ENCODE measurements at regions not wholly inside any gene's neighbourhood (a gene's known extent, or its start where the extent isn't known, plus 50 kb on each side); places are given as distances from the start of the nearest gene placed in this dataset.

DNA sequence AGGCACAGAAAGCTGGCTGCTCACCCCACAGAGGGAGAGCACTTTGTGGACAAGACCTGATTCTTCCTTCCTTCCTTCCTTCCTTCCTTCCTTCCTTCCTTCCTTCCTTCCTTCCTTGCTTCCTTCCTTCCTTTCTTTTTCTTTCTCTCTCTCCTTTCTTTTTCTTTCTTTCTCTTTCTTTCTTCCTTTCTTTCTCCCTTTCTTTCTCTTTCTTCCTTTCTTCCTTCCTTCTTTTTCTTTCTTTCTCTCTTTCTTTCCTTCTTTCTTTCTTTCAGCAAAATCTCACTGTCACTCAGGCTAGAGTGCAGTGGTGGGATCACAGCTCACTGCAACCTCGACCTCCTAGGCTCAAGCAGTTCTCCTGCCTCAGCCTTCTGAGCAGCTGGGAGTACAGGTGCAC, 263.9 kb downstream of the UQCRFS1 start:
- H3K27me3 Mint-ChIP-seq = peaks cover 3% of the 10 kb centered on the region
- H3K27ac Mint-ChIP-seq = no peak overlapping the region
- no peak for DNase-seq
- H3K4me3 Mint-ChIP-seq = no peak overlapping the region
- CTCF ChIA-PET = no interaction called here
- no peaks in the 10 kb centered on the region for H3K4me1 Mint-ChIP-seq
- H3K9me3 Mint-ChIP-seq = peaks cover 3% of the 10 kb centered on the region
- no peaks in the 10 kb centered on the region for H3K36me3 Mint-ChIP-seq

DNA sequence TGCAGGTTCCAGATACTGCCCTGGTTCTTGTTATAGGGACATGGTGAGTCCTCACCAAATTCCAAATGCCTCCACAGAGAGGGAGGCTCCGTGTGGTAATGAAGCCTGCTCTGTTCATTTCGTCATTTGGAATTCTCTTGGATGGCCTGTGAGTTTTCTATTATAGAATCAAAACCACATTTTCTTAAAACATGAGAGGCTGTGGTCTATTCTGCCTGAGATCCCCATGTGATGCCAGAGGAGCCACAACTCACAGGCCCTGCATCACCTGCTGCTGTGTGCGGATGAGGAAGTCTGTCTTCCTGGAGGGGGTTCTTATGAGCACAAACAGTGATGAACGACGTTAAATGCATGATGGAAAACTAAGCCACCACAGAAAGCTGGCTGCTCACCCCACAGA, 264.4 kb downstream of the UQCRFS1 start:
- Mint-ChIP-seq H3K4me3 (no peak overlapping the region), H3K27ac (no peak overlapping the region), H3K9me3 (peaks cover 7% of the 10 kb centered on the region), H3K36me3 (no peaks in the 10 kb centered on the region), H3K4me1 (no peaks in the 10 kb centered on the region), H3K27me3 (peaks cover 3% of the 10 kb centered on the region)
- CTCF ChIA-PET = no interaction called here
- DNase-seq = no peak

DNA sequence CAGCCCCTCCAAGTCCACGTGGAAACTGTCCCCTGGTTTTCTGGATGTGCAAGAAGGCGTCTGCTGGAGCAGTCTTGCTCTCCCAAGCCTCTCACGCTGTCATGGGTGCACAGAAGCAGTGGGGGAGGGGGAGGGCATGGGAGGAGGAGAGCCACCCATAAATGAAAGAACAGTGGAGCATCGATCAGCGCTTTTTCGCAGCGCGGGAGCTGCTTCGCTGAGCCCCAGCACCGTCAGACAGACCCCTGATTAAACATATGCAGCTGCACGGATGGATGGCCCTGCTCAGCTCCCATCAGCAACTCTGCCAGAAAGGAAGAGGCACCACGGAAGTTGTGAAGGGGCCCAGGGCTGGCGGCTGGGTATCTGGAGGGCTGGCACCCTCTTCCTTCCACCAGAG, 264.9 kb downstream of the UQCRFS1 start:
- peaks cover 7% of the 10 kb centered on the region for H3K9me3 Mint-ChIP-seq
- peaks cover 3% of the 10 kb centered on the region for H3K27me3 Mint-ChIP-seq
- no peaks in the 10 kb centered on the region for H3K4me1 Mint-ChIP-seq
- DNase-seq = no peak
- CTCF ChIA-PET = no interaction called here
- H3K36me3 Mint-ChIP-seq = no peaks in the 10 kb centered on the region
- H3K4me3 Mint-ChIP-seq = no peak overlapping the region
- H3K27ac Mint-ChIP-seq = no peak overlapping the region

DNA sequence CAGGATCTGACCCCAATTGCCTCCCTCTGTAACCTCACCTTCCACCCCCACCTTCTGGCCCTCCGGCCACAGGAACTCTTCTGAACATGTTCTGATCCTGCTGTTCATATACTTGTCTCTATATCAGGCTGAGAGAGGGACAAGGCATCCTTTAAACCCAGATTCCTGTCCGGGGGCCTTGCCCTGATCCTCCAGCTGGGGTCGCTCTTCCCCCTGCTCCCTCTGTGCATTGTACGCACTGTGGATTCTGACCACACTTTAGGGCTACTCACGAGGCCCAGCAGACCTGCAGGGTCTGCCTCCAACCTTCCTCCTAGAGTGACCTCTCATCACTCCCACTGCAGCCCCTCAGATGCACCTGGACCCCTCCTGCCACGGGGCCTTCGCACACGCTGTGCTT, 269.3 kb downstream of the UQCRFS1 start:
- CTCF ChIA-PET = no interaction called here
- no peak for DNase-seq
- Mint-ChIP-seq H3K4me3 (no peak overlapping the region), H3K4me1 (no peaks in the 10 kb centered on the region), H3K9me3 (peaks cover 4% of the 10 kb centered on the region), H3K27ac (no peak overlapping the region), H3K36me3 (no peaks in the 10 kb centered on the region), H3K27me3 (no peaks in the 10 kb centered on the region)

DNA sequence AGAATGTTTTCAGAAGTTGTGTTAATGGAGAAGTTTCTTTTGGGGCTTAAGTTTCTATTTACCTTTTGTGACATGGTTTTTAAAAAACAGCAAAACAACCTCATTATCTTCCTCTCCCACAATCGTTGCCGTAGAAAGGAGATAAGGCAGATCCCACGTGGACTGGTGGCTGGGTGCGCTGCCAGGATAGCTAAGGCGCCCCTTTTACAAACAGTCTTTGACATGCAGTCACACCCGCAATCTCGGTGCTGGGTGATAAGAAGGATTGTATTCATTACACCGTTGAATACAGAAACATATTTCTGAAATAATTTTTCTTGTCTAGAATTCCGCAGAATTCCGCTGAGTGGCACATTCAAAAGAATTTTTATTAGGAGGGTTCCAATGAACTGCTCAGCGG, 271.1 kb downstream of the UQCRFS1 start:
- H3K27ac Mint-ChIP-seq = no peak overlapping the region
- CTCF ChIA-PET = no interaction called here
- H3K36me3 Mint-ChIP-seq = no peaks in the 10 kb centered on the region
- H3K27me3 Mint-ChIP-seq = no peaks in the 10 kb centered on the region
- H3K9me3 Mint-ChIP-seq = peaks cover 5% of the 10 kb centered on the region
- no peak for DNase-seq
- H3K4me1 Mint-ChIP-seq = no peaks in the 10 kb centered on the region
- H3K4me3 Mint-ChIP-seq = no peak overlapping the region

DNA sequence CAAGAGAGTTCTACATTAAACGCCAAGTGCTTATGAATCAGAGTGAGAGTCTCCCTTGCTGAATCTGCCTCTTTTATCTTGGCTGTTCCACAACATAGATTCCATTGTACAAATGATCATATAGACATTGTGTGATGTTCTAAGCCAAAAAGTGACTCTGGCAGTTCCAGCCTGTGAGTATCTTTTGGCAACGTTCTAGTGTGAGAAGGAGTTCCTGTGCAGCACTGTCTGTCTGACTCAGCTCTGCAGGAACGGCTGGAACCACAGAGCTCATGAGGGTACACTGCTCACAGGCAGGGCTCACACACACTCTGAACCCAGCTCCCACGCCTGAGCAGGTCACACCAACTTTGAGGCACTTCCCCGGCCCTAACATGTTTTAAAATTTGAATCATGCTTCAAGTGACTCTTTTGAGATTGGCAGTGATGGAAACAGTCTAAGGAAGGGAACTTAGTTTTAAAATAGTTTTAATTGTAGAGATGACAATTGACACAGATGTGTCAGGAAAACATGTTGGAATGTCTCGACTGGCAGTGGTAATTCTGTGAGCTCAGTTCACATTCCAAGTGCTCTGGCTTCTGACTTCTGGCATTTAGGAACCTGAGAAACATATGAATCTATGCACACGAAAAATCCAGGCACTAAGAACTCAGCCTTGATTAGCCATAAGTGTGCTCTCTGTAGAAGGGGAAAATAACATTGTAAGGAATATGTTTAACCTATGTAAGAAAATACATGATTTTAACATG, 272.0 kb downstream of the UQCRFS1 start:
- H3K36me3 Mint-ChIP-seq = no peaks in the 10 kb centered on the region
- CTCF ChIA-PET = no interaction called here
- peaks cover 5% of the 10 kb centered on the region for H3K9me3 Mint-ChIP-seq
- H3K4me1 Mint-ChIP-seq = no peaks in the 10 kb centered on the region
- H3K27me3 Mint-ChIP-seq = no peaks in the 10 kb centered on the region
- H3K4me3 Mint-ChIP-seq = no peak overlapping the region
- DNase-seq = no peak
- no peak overlapping the region for H3K27ac Mint-ChIP-seq

DNA sequence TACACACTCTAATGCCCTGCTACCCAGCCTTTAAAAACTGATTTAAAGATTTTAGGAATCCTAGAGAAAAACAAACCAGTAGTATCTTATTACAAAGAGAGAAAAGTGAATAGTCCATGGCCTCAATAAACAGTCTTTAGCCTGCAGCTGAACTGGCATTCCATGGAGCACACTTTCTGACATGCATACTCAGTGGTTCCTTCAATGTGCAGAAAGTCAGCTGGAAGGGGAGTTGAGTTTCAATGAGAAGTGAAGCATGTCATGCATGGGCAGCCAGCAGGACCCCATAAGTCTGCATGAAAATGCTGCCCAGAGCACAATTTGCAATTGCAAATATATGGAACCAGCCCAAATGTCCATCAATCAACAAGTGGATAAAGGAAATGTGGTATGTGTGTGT, 273.7 kb downstream of the UQCRFS1 start:
- Mint-ChIP-seq H3K27ac (no peak overlapping the region), H3K27me3 (no peaks in the 10 kb centered on the region), H3K36me3 (no peaks in the 10 kb centered on the region), H3K4me3 (no peak overlapping the region), H3K4me1 (no peaks in the 10 kb centered on the region), H3K9me3 (peaks cover 5% of the 10 kb centered on the region)
- CTCF ChIA-PET = no interaction called here
- DNase-seq = no peak

DNA sequence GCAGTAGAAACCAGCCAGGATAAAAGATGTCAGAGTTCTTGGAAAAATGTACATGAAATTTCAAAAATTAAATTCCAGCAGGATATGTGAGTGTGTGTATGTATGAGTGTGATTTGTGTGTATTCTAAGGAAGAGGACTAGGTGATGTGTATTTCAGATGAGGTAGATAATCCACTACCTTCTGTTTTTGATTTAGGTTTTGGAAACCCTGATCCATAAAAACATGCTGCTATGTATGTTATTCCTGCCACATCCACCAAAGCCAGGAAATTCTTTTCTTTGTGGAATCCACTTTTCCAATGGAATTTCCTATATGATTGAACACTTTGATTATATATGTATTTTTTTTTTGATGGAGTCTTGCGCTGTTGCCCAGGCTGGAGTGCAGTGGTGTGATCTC, 276.9 kb downstream of the UQCRFS1 start:
- Mint-ChIP-seq H3K36me3 (no peaks in the 10 kb centered on the region), H3K27ac (no peak overlapping the region)

DNA sequence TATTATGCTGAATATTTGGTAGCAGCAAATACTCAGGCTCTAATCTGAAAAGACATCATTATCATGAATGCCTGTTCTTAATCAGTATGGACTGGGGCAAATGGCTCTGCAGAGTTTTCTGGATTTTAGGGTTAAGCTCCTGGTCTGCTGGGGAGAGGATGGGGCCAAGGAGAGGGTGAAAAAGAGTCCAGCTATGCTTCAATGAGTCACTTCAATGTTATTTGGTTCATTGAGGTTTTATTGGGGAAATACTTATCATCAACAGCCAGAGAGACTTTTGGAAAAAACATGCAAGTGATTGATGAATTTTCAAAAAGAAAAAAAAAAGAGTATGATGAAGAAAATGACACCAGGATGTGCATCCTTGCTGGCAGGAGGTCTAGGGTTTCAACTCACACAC, 278.3 kb downstream of the UQCRFS1 start:
- DNase-seq = no peak
- CTCF ChIA-PET = no interaction called here
- H3K4me1 Mint-ChIP-seq = no peaks in the 10 kb centered on the region
- no peak overlapping the region for H3K27ac Mint-ChIP-seq
- H3K27me3 Mint-ChIP-seq = no peaks in the 10 kb centered on the region
- no peaks in the 10 kb centered on the region for H3K36me3 Mint-ChIP-seq
- H3K4me3 Mint-ChIP-seq = no peak overlapping the region
- peaks cover 4% of the 10 kb centered on the region for H3K9me3 Mint-ChIP-seq

More for the DNA sequence above, 276.9 kb downstream of the UQCRFS1 start:
- H3K4me3 Mint-ChIP-seq = no peak overlapping the region
- CTCF ChIA-PET = no interaction called here
- DNase-seq = no peak
- no peaks in the 10 kb centered on the region for H3K4me1 Mint-ChIP-seq
- peaks cover 4% of the 10 kb centered on the region for H3K9me3 Mint-ChIP-seq
- no peaks in the 10 kb centered on the region for H3K27me3 Mint-ChIP-seq

DNA sequence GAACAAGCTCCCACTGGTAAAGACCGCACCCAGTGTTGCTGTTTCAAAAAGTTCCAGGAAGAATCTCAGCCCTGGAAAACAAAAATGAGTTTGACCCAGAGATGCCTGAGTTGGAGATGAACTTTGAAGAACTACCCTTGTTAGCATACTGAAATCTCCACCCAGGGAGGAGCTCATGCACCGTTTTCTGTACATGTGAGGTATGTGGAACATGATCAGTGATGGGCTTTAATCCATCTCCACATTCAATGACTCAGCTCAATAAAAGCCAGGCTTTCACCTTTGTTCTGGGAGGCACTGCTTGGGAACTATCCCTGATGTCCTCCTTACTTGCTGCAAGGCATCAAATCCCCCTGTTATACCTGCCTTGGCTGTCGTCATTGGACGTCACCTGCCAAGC, 279.9 kb downstream of the UQCRFS1 start:
- CTCF ChIA-PET = no interaction called here
- no peaks in the 10 kb centered on the region for H3K4me1 Mint-ChIP-seq

DNA sequence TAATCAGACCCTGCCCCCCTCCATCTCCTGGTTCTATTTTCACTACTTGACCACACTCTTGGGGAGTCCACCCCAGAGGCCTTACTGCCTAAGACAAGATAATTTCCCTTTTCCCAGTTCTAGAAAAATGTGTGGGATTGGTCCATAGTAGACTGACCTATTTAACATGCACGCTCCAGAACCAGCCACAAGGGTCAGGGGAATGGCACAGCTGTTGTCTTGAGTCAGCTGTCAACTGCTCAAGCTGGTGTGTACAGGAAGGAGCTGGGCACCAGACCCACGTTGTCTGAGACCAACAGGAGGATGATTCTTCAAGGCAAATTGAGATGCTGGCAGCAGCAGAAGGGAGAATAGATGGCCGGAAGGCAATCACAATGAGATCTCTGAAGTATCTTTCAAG, 280.5 kb downstream of the UQCRFS1 start:
- H3K36me3 Mint-ChIP-seq = no peaks in the 10 kb centered on the region
- no peak for DNase-seq
- H3K9me3 Mint-ChIP-seq = peaks cover 2% of the 10 kb centered on the region
- CTCF ChIA-PET = no interaction called here
- no peaks in the 10 kb centered on the region for H3K27me3 Mint-ChIP-seq
- H3K4me1 Mint-ChIP-seq = no peaks in the 10 kb centered on the region
- no peak overlapping the region for H3K27ac Mint-ChIP-seq
- no peak overlapping the region for H3K4me3 Mint-ChIP-seq

More for the DNA sequence above, 279.9 kb downstream of the UQCRFS1 start:
- Mint-ChIP-seq H3K9me3 (peaks cover 2% of the 10 kb centered on the region), H3K27ac (no peak overlapping the region), H3K4me3 (no peak overlapping the region), H3K27me3 (no peaks in the 10 kb centered on the region), H3K36me3 (no peaks in the 10 kb centered on the region)
- no peak for DNase-seq

DNA sequence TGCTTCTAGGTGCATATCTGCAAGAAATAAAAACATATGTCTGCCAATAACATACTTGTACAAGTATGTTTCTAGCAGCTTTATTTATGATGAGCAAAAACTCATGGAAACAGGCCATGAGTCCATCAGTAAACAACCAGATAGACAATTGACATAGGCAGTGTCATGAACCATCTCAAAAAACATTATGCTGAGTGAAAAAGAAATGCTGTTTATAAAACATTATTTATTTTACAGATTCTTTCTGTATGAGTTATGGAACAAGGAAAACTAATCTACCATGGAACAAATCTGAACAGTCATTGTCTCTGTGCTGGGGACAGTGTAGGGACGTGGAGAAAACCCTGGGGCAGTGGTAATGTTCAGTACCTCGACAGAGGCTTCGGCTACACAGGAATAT, 283.9 kb downstream of the UQCRFS1 start:
- Mint-ChIP-seq H3K27ac (no peak overlapping the region), H3K9me3 (peaks cover 2% of the 10 kb centered on the region), H3K4me1 (no peaks in the 10 kb centered on the region), H3K4me3 (no peak overlapping the region), H3K36me3 (no peaks in the 10 kb centered on the region), H3K27me3 (no peaks in the 10 kb centered on the region)
- no peak for DNase-seq
- CTCF ChIA-PET = no interaction called here

DNA sequence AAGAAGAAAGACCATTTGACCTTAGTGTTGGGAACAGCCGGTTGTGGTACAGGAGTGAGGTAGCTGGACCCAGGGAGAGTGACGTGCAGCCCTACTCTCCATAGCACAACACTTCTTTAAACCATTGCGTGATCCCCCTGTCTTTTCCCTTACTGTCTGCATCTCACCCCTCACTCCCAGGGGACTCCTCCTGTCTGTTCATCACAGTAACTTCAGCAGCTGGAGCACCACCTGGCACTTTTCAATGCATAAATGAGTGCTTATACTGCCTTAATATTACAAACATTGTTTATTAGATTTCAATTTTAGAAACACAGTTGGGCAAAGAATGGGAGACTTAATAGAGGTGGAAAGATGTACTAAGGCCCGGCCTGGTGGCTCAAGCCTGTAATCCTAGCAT, 285.5 kb downstream of the UQCRFS1 start:
- no peak for DNase-seq
- no peaks in the 10 kb centered on the region for H3K27me3 Mint-ChIP-seq
- no peak overlapping the region for H3K4me3 Mint-ChIP-seq
- CTCF ChIA-PET = no interaction called here
- no peaks in the 10 kb centered on the region for H3K36me3 Mint-ChIP-seq
- no peak overlapping the region for H3K27ac Mint-ChIP-seq
- H3K4me1 Mint-ChIP-seq = no peaks in the 10 kb centered on the region
- no peaks in the 10 kb centered on the region for H3K9me3 Mint-ChIP-seq

DNA sequence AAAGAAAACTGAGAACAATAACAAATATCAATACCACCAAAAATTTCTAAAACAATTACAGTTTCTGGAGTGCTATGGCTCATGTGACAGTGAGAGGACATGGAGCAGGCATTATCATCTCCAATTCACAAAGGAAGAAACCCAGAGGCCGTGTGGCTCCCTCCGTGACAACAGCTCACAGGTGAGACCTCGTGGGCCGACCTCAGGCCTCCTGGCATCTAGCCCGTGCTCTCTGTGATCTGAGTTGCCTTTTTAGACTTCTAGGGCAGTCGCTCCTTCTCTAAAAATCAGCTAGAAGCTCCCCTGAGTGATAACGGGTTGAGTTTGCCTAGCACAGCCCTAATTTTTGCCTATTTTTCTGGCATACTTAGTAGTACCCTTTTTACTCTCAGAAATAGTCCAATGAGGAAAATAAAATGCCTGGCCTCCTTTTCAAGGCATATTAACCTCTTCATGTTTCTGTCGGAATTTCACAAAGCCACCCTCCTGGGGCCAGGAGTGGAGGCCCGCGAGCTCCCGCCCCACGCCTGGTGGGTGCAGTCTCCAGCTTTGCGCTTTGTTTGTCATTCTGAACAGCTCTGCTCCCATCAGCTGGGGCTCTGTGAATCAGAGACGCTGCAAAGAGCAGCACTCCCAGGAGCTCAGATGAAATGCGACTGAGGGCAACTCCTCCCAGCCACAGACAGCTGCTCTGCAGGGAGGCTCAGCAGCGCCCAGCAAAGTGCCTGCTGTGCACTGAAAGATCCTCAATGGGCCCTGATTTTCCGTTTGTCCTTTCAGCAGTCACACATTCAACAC, 292.5 kb downstream of the UQCRFS1 start:
- no peak overlapping the region for H3K4me3 Mint-ChIP-seq
- no peak overlapping the region for H3K27ac Mint-ChIP-seq
- H3K27me3 Mint-ChIP-seq = no peaks in the 10 kb centered on the region
- no peak for DNase-seq
- H3K9me3 Mint-ChIP-seq = no peaks in the 10 kb centered on the region
- CTCF ChIA-PET = no interaction called here
- no peaks in the 10 kb centered on the region for H3K4me1 Mint-ChIP-seq
- H3K36me3 Mint-ChIP-seq = no peaks in the 10 kb centered on the region

DNA sequence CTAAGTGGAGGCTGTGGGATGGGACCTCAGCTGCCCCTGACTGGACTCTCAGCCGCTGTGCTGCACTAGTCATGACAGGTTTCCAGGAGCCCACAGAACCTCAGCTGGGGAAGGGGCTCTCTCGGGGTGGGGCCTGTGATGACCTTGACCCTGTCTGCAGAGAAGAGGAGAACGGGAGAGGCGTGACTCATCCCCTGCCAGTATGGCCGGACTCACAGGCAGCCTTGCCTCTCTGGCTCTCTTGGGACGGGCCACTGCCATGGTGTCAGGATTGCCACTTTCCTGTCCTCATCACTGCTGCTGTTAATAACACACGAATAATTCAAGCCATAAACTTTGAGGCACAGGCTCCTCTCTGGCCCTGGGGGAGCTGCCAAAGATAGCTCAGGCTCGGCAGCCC, 295.3 kb downstream of the UQCRFS1 start:
- H3K9me3 Mint-ChIP-seq = no peaks in the 10 kb centered on the region
- no peaks in the 10 kb centered on the region for H3K27me3 Mint-ChIP-seq
- H3K27ac Mint-ChIP-seq = no peak overlapping the region
- CTCF ChIA-PET = no interaction called here
- H3K4me3 Mint-ChIP-seq = no peak overlapping the region
- no peaks in the 10 kb centered on the region for H3K4me1 Mint-ChIP-seq
- no peak for DNase-seq
- no peaks in the 10 kb centered on the region for H3K36me3 Mint-ChIP-seq
